BJ (cell line): ENCODE measurements at regions not wholly inside any gene's neighbourhood (a gene's known extent, or its start where the extent isn't known, plus 50 kb on each side); places are given as distances from the start of the nearest gene placed in this dataset.

ENCODE experiments used
- CTCF ChIA-PET: fragments of 350-600 bp; formaldehyde crosslinking; extraction: SDS; loops from one replicate; lab custom pipeline; 2021; ENCODE audit warnings: antibody characterized with exemption, inconsistent platforms; lab: Yijun Ruan, JAX
- POLR2A ChIA-PET: fragments of 300-600 bp; sonication (Branson Sonifier 250); formaldehyde crosslinking; extraction: SDS; loops from one replicate; lab custom pipeline; 2021; ENCODE audit warnings: antibody characterized with exemption; lab: Charles Lee
- DNase-seq: peaks from one replicate; pipeline ENCODE4 v3.0.0-alpha.2; 2011; ENCODE audit warnings: low read depth
- H3K27me3 ChIP-seq: 2 replicates; pipeline ENCODE4 v1.6.0; 2011; ENCODE audit warnings: low read length; ENCODE audit not compliant: control insufficient read depth, insufficient read depth
- H3K36me3 ChIP-seq: 2 replicates; pipeline ENCODE4 v1.5.1; 2011; ENCODE audit warnings: low read length; ENCODE audit not compliant: control insufficient read depth, insufficient read depth
- H3K4me3 ChIP-seq: 2 replicates; pipeline ENCODE4 v1.5.1; 2011; ENCODE audit warnings: low read depth, mild to moderate bottlenecking, control low read depth, low read length
- TF ChIP-seq, protein P1 (sequence below): IDR thresholded peaks from 2 replicates; pipeline ENCODE4 v1.5.1; 2011; ENCODE audit warnings: low read depth, mild to moderate bottlenecking, control low read depth, inconsistent platforms, low read length, moderate library complexity; ENCODE audit not compliant: insufficient read depth

DNA sequence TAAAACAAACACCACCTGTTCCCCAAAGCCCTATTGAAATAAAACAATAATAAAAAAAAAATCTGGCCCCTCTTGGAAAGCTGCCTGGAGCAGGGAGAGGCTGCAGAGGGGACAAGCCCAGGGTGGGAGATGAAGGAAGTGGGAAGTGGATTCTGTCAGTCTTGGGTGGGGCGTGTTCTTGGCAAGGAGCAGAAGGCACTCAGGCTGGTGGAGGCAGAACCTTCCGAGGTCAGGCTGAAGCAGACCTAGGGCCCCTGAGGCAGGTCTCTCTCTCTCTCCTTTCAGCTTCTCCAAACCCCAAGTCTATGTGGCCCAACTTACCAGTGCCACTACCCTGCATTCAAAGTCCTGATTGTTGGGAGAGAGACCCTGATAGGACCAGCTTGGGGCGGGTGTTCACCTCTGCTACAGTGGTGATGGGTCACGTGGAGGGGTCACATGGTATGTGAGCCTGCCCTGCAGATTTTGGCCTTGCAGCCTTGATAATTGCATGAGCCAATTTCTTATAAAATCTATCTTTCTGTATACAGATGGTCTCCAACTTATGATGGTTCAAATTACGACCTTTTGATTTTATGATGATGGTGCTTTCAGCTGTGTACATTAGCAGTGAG lies 145.4 kb upstream of the C1orf174 start:
- Histone ChIP-seq H3K36me3 (no peaks in the 10 kb centered on the region), H3K27me3 (no peaks in the 10 kb centered on the region), H3K4me3 (no peak overlapping the region)
- ChIA-PET POLR2A (no interaction called here), CTCF (no interaction called here)
- no peak for DNase-seq
- TF ChIP-seq, protein P1, sequence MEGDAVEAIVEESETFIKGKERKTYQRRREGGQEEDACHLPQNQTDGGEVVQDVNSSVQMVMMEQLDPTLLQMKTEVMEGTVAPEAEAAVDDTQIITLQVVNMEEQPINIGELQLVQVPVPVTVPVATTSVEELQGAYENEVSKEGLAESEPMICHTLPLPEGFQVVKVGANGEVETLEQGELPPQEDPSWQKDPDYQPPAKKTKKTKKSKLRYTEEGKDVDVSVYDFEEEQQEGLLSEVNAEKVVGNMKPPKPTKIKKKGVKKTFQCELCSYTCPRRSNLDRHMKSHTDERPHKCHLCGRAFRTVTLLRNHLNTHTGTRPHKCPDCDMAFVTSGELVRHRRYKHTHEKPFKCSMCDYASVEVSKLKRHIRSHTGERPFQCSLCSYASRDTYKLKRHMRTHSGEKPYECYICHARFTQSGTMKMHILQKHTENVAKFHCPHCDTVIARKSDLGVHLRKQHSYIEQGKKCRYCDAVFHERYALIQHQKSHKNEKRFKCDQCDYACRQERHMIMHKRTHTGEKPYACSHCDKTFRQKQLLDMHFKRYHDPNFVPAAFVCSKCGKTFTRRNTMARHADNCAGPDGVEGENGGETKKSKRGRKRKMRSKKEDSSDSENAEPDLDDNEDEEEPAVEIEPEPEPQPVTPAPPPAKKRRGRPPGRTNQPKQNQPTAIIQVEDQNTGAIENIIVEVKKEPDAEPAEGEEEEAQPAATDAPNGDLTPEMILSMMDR, result no peak

DNA sequence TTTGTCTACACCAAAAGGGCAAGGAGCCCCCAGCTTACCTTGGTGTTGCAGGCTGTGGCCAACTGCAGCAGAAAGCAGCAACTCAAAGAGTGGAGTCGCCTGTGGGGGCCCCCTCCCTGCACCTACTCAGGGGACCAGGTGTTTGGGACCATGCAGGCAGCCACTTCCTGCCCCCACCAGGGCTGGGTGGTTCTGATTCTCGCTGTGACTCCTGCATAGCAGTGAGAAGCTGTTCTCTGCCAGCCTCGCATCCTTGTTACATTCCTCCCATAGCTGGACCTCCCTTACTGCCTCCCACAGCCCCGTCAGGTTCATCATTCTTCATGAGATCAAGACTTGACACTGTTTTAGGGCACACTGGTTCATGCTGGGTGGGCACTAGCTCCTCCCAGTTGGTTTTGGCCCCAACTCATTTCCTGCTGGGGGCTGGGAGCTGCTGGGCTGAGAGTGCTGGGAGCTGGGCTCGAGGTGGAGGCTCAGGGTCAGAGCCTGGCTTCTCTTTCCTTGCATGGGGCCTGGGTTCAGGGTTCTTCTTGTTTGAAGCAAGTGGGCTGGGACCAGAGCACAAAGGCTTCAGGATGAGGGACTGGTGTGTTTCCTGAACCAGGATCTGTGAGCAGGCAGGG lies 146.9 kb upstream of the C1orf174 start:
- no peaks in the 10 kb centered on the region for H3K27me3 ChIP-seq
- ChIA-PET CTCF (no interaction called here), POLR2A (no interaction called here)
- TF ChIP-seq, protein P1, result no peak
- no peak for DNase-seq
- no peaks in the 10 kb centered on the region for H3K36me3 ChIP-seq
- H3K4me3 ChIP-seq, result no peak overlapping the region

DNA sequence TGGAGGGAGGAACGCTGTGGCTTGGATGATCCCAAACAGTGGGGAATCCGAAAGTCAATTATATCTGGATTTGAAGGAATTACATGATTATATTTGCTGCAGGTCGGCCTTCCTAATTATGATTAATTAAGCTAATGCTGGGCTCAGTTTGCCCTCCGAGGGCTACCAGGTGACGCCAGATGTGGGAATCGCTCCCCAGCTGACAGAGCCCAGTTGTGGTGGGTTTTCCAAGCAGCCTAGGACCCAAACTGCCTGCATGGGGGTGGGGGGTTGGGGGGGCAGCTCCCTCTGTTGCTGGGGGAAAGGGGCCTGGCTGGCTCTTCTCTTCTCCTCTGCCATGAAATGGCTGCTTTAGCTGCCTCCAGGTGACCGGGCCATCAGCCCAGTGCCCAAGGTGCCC lies 147.6 kb upstream of the C1orf174 start:
- H3K4me3 ChIP-seq, result no peak overlapping the region
- ChIA-PET CTCF (no interaction called here), POLR2A (no interaction called here)
- H3K27me3 ChIP-seq, result no peaks in the 10 kb centered on the region
- no peak for DNase-seq
- no peaks in the 10 kb centered on the region for H3K36me3 ChIP-seq
- TF ChIP-seq, protein P1, result no peak

DNA sequence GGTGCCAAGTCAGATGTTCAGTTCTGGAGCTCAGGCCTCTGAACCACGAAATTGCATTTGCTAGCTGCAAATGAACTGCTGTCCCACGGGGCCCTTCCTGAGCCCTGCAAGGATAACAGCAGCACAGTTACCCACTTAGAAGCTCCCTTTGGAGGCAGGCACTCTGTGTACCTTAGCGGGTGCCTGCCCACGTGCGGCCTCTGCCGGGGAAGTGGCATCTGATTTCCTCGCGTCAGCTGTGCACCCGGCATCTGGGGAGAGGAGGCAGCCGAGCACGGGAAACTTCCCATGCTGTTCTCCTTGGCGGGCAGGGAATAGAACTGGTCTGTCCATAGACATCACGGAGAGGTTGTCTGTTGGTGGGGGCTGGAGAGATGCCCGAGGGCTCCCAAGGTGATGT lies 148.0 kb upstream of the C1orf174 start:
- ChIA-PET POLR2A (no interaction called here), CTCF (no interaction called here)
- H3K27me3 ChIP-seq, result no peaks in the 10 kb centered on the region
- H3K4me3 ChIP-seq, result no peak overlapping the region
- DNase-seq, result no peak
- no peaks in the 10 kb centered on the region for H3K36me3 ChIP-seq
- TF ChIP-seq, protein P1, result no peak

DNA sequence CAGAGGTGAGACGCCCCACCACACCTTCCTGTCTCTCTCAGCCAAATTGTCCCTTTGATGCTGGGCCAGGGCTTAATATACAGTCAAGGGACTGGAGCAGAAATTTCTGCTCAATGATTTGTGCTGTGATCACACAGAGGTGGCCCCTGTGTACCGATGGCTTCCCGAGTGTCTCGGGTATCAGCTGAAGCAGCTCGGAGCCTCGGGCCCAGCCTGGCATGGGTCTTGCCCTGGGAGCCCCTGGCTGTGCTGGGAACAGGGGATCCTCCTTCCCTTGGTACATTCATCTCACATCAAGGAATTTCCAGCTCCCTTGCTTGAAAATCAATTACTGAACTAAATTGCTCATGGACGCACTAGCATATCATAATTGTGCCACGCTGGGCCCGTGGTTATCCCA lies 148.8 kb upstream of the C1orf174 start:
- Histone ChIP-seq H3K27me3 (no peaks in the 10 kb centered on the region), H3K4me3 (no peak overlapping the region), H3K36me3 (no peaks in the 10 kb centered on the region)
- TF ChIP-seq, protein P1, result no peak
- ChIA-PET CTCF (no interaction called here), POLR2A (no interaction called here)
- no peak for DNase-seq
